Keratinocyte (primary cell): ENCODE measurements at regions not wholly inside any gene's neighbourhood (a gene's known extent, or its start where the extent isn't known, plus 50 kb on each side); places are given as distances from the start of the nearest gene placed in this dataset.

ENCODE experiments used
- EZH2 ChIP-seq: IDR thresholded peaks from one replicate; pipeline ENCODE4 v1.6.1; 2012; ENCODE audit warnings: inconsistent platforms, mild to moderate bottlenecking, low read length, moderate library complexity
- TF ChIP-seq, protein P1 (sequence below), 3 experiments: IDR thresholded peaks in 1 of 3; conservative IDR thresholded peaks in 1 of 3; optimal IDR thresholded peaks in 1 of 3; 2 replicates in 2 of 3; 3 replicates in 1 of 3; pipeline versions ENCODE3 to v1.5.1; 2011; ENCODE audit warnings: low read length in 3 of 3, mild to moderate bottlenecking in 3 of 3, moderate library complexity in 2 of 3, control low read depth in 1 of 3, inconsistent platforms in 1 of 3; ENCODE audit not compliant: insufficient read depth in 2 of 3; ENCODE audit errors: extremely low read depth in 1 of 3

DNA sequence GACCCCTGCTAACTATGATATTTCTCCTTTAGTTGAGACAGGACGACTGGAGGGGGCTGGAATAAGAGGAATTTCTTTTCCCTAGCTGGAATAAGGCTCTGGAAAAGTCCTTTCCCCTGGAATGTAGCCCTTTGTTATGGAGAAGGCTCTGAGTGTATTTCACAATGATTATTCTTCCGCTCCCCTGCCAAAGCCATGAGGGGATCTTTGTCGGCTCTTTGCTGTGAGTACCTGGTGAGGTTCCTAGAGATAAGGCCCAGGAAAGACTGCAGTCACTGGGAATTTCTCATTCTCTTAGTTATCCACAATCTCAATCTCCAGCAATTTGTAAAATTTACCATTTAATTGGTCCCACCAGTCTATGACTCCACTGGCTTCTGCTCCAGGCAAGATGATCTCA lies 340.2 kb upstream of the HNRNPA3 start:
- TF ChIP-seq, protein P1, sequence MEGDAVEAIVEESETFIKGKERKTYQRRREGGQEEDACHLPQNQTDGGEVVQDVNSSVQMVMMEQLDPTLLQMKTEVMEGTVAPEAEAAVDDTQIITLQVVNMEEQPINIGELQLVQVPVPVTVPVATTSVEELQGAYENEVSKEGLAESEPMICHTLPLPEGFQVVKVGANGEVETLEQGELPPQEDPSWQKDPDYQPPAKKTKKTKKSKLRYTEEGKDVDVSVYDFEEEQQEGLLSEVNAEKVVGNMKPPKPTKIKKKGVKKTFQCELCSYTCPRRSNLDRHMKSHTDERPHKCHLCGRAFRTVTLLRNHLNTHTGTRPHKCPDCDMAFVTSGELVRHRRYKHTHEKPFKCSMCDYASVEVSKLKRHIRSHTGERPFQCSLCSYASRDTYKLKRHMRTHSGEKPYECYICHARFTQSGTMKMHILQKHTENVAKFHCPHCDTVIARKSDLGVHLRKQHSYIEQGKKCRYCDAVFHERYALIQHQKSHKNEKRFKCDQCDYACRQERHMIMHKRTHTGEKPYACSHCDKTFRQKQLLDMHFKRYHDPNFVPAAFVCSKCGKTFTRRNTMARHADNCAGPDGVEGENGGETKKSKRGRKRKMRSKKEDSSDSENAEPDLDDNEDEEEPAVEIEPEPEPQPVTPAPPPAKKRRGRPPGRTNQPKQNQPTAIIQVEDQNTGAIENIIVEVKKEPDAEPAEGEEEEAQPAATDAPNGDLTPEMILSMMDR (optimal IDR thresholded peaks at IDR 0.05 in 1 of 3, IDR thresholded peaks at IDR 0.05 in 1 of 3, conservative IDR thresholded peaks at IDR 0.05 in 1 of 3; ENCODE audit: extremely low read depth in 1 of 3, insufficient read depth in 2 of 3, low read length in 3 of 3) = no peak
- no peak for TF ChIP-seq EZH2
